SU-DHL-6 (cell line): ENCODE measurements at regions not wholly inside any gene's neighbourhood (a gene's known extent, or its start where the extent isn't known, plus 50 kb on each side); places are given as distances from the start of the nearest gene placed in this dataset.

Source experiments
- H2AFZ ChIP-seq: fragments of 200-600 bp; sonication (generic); 2 replicates; pipeline ENCODE4 v1.6.1; 2014; ENCODE audit warnings: low read depth, mild to moderate bottlenecking, moderate library complexity, mixed read lengths, antibody characterized with exemption, low read length; ENCODE audit not compliant: severe bottlenecking
- H3F3A ChIP-seq: fragments of 200-600 bp; shearing (Covaris generic); 2 replicates; pipeline ENCODE4 v1.6.0; 2016; ENCODE audit warnings: antibody characterized with exemption, mild to moderate bottlenecking; ENCODE audit not compliant: insufficient read depth
- H3K27ac ChIP-seq: fragments of 200-600 bp; sonication (generic); 2 replicates; pipeline ENCODE4 v1.5.1; 2016; ENCODE audit warnings: low read depth, mild to moderate bottlenecking, low read length, moderate library complexity, mixed read lengths
- H3K27me3 ChIP-seq: fragments of 200-600 bp; sonication (generic), shearing (Covaris generic); 2 replicates; pipeline ENCODE4 v1.6.0; 2014; ENCODE audit warnings: mild to moderate bottlenecking, low read length
- H3K36me3 ChIP-seq: fragments of 200-600 bp; sonication (generic); 2 replicates; pipeline ENCODE4 v1.6.1; 2014; ENCODE audit warnings: mild to moderate bottlenecking, low read length, mixed read lengths
- H3K4me2 ChIP-seq: fragments of 300-600, 200-600 bp; shearing (Covaris generic), sonication (generic); 2 replicates; pipeline ENCODE4 v1.6.0; 2014; ENCODE audit warnings: low read length, low read depth, mild to moderate bottlenecking; ENCODE audit not compliant: poor library complexity, severe bottlenecking
- H3K4me3 ChIP-seq: fragments of 200-600 bp; sonication (generic); 2 replicates; pipeline ENCODE4 v1.5.1; 2014; ENCODE audit warnings: antibody characterized with exemption, low read length, mild to moderate bottlenecking, mixed read lengths; ENCODE audit not compliant: insufficient read depth, poor library complexity, severe bottlenecking
- H3K79me2 ChIP-seq: fragments of 200-600 bp; sonication (generic); 2 replicates; pipeline ENCODE4 v1.6.1; 2014; ENCODE audit warnings: mild to moderate bottlenecking, low read length, moderate library complexity; ENCODE audit not compliant: insufficient read depth
- H3K9ac ChIP-seq: fragments of 200-600 bp; sonication (generic); 2 replicates; pipeline ENCODE4 v1.7.0; 2014; ENCODE audit warnings: mild to moderate bottlenecking, low read length
- H3K9me2 ChIP-seq: fragments of 200-600 bp; sonication (generic); replicated peaks from 2 replicates; pipeline ENCODE4 v1.6.1; 2014; ENCODE audit warnings: low read length; ENCODE audit not compliant: insufficient read depth
- H3K9me3 ChIP-seq: fragments of 200-600 bp; sonication (generic); 2 replicates; pipeline ENCODE4 v1.6.1; 2014; ENCODE audit warnings: low read length, mixed read lengths; ENCODE audit not compliant: insufficient read depth
- H4K20me1 ChIP-seq: fragments of 200-600 bp; sonication (generic); 2 replicates; pipeline ENCODE4 v1.6.1; 2014; ENCODE audit warnings: low read depth, mild to moderate bottlenecking, antibody characterized with exemption, low read length, moderate library complexity, mixed read lengths
- EZH2phosphoT487 ChIP-seq: fragments of 200-600 bp; sonication (generic), shearing (Covaris generic); conservative IDR thresholded peaks from 2 replicates; pipeline ENCODE4 v1.6.1; 2018; ENCODE audit warnings: mild to moderate bottlenecking, antibody characterized with exemption, low read length, moderate library complexity, mixed read lengths
- TF ChIP-seq, protein P1 (sequence below): fragments of 200-600 bp; sonication (generic); IDR thresholded peaks from one replicate; pipeline ENCODE4 v1.5.1; 2017; ENCODE audit warnings: antibody characterized with exemption, mild to moderate bottlenecking, low read length, moderate library complexity; ENCODE audit not compliant: insufficient read depth, poor library complexity, severe bottlenecking

DNA sequence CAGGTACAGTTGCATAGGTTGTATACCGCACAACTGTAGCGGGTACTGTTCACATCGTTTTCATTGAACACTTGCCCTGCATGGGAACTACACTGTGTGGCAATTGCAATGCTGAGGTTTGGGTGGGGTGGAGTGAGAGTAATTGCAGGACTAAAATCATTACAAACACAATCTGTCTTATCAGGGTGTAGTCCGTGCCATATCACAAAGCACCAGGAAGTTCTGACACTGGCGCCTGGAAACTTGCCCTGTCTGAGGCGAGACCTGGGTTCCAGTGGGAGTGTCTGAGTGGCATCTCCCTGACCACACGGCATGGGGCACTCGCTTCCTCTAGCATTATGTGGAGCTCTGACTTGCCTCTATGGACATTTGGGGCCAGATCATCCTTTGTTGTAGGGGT is 153.4 kb downstream of the RGS9 start:
- H2AFZ ChIP-seq: no peak overlapping the region
- no peaks in the 10 kb centered on the region for H3K9me3 ChIP-seq
- TF ChIP-seq EZH2phosphoT487: no peak
- TF ChIP-seq, protein P1, sequence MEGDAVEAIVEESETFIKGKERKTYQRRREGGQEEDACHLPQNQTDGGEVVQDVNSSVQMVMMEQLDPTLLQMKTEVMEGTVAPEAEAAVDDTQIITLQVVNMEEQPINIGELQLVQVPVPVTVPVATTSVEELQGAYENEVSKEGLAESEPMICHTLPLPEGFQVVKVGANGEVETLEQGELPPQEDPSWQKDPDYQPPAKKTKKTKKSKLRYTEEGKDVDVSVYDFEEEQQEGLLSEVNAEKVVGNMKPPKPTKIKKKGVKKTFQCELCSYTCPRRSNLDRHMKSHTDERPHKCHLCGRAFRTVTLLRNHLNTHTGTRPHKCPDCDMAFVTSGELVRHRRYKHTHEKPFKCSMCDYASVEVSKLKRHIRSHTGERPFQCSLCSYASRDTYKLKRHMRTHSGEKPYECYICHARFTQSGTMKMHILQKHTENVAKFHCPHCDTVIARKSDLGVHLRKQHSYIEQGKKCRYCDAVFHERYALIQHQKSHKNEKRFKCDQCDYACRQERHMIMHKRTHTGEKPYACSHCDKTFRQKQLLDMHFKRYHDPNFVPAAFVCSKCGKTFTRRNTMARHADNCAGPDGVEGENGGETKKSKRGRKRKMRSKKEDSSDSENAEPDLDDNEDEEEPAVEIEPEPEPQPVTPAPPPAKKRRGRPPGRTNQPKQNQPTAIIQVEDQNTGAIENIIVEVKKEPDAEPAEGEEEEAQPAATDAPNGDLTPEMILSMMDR: no peak
- H4K20me1 ChIP-seq: no peaks in the 10 kb centered on the region
- H3K79me2 ChIP-seq: no peaks in the 10 kb centered on the region
- H3K4me3 ChIP-seq: no peak overlapping the region
- H3K27ac ChIP-seq: no peak overlapping the region
- H3K36me3 ChIP-seq: no peaks in the 10 kb centered on the region
- H3K27me3 ChIP-seq: no peaks in the 10 kb centered on the region
- no peaks in the 10 kb centered on the region for H3K9me2 ChIP-seq
- no peak overlapping the region for H3K4me2 ChIP-seq
- no peak overlapping the region for H3K9ac ChIP-seq
- no peaks in the 10 kb centered on the region for H3F3A ChIP-seq

DNA sequence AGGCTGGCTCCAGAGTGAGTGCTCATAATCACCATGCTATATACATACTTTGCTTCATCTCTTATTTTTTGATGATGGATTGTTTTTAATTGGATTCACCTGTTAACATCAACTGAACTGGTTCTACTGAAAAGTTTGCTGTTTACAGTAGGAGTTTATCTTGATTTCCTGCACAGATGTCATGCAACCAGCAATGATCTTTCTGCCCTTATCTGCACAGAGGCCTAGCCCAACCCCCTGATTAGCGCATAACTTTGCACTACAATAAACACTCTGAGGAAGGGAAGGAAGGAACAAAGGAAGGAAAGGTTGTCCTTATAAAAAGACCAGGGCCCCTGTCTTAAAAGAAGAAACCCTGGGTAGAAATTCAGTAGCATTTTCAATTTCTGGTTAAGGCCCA is 152.9 kb downstream of the RGS9 start:
- no peaks in the 10 kb centered on the region for H4K20me1 ChIP-seq
- no peak overlapping the region for H2AFZ ChIP-seq
- no peak overlapping the region for H3K27ac ChIP-seq
- H3K79me2 ChIP-seq: no peaks in the 10 kb centered on the region
- no peaks in the 10 kb centered on the region for H3K36me3 ChIP-seq
- TF ChIP-seq EZH2phosphoT487: no peak
- TF ChIP-seq, protein P1: no peak
- no peaks in the 10 kb centered on the region for H3F3A ChIP-seq
- no peaks in the 10 kb centered on the region for H3K9me3 ChIP-seq
- no peak overlapping the region for H3K9ac ChIP-seq
- no peak overlapping the region for H3K4me3 ChIP-seq
- no peaks in the 10 kb centered on the region for H3K9me2 ChIP-seq
- no peaks in the 10 kb centered on the region for H3K27me3 ChIP-seq
- no peak overlapping the region for H3K4me2 ChIP-seq

DNA sequence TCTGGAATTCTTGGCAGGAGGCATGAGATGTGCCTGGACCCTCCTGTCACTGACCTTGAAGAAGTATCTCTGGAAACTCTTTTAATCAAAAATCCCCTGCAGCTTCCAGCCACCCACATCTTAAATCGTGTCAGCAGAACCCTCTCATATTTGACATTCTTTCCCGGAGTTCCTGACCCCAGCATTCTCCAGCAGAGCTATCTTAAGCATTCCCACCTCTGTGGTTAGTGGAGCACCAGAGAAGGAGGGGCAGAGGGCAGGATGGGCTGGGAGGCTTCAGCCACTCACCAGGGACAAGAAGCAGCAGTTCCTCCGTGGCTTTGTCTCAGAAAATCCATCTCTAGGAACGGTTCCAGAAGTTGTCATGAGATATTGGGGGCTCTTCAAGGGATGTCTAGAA is 149.9 kb downstream of the RGS9 start:
- Histone ChIP-seq H3F3A (no peaks in the 10 kb centered on the region), H3K9ac (no peak overlapping the region), H3K36me3 (no peaks in the 10 kb centered on the region), H3K4me3 (no peak overlapping the region), H4K20me1 (no peaks in the 10 kb centered on the region), H2AFZ (no peak overlapping the region), H3K4me2 (no peak overlapping the region), H3K79me2 (no peaks in the 10 kb centered on the region), H3K9me3 (no peaks in the 10 kb centered on the region), H3K27ac (no peak overlapping the region), H3K27me3 (no peaks in the 10 kb centered on the region), H3K9me2 (no peaks in the 10 kb centered on the region)
- TF ChIP-seq, protein P1: no peak
- TF ChIP-seq EZH2phosphoT487: no peak

DNA sequence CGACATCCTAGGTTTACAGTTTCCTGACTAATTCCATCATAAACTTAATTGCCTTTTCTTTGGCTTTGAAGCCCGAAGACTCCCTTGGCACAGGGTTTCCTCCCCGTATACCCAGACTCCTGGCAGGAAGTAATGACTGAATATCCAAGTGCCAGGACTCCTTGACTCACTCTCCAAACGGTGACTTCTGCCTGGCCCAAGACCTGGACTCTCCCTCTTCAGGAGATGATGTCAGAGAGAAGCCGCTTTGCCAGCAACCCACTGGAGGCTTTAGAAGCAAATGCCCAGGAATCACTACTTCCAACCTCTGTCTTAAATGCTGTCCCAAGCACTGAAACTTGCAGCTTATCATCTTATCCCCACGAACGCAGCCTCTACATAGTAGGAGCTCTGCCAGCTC is 146.5 kb downstream of the RGS9 start:
- no peak for TF ChIP-seq EZH2phosphoT487
- TF ChIP-seq, protein P1: no peak
- no peaks in the 10 kb centered on the region for H3K79me2 ChIP-seq
- no peaks in the 10 kb centered on the region for H3F3A ChIP-seq
- no peaks in the 10 kb centered on the region for H3K9me2 ChIP-seq
- no peak overlapping the region for H3K4me3 ChIP-seq
- H4K20me1 ChIP-seq: no peaks in the 10 kb centered on the region
- H3K4me2 ChIP-seq: no peak overlapping the region
- H2AFZ ChIP-seq: no peak overlapping the region
- no peak overlapping the region for H3K27ac ChIP-seq
- no peaks in the 10 kb centered on the region for H3K9me3 ChIP-seq
- no peaks in the 10 kb centered on the region for H3K36me3 ChIP-seq
- H3K27me3 ChIP-seq: no peaks in the 10 kb centered on the region
- no peak overlapping the region for H3K9ac ChIP-seq
